Hepatocyte (in vitro differentiated cells): ENCODE measurements at regions not wholly inside any gene's neighbourhood (a gene's known extent, or its start where the extent isn't known, plus 50 kb on each side); places are given as distances from the start of the nearest gene placed in this dataset.
"Not testable (repeated sequence)": the region's sequence is repeated elsewhere in the genome, so short reads cannot be mapped to it uniquely, and the experiment has no call there.

Source experiments
- EZH2 ChIP-seq: fragments of 200-600 bp; sonication (generic); IDR thresholded peaks from 2 replicates; pipeline ENCODE4 v1.6.1; 2016; ENCODE audit warnings: antibody characterized with exemption, mild to moderate bottlenecking, borderline replicate concordance
- TF ChIP-seq, protein P1 (sequence below): fragments of 200-600 bp; sonication (generic); IDR thresholded peaks from 2 replicates; pipeline ENCODE4 v1.5.1; 2016; ENCODE audit warnings: antibody characterized with exemption, mild to moderate bottlenecking; ENCODE audit not compliant: poor library complexity

DNA sequence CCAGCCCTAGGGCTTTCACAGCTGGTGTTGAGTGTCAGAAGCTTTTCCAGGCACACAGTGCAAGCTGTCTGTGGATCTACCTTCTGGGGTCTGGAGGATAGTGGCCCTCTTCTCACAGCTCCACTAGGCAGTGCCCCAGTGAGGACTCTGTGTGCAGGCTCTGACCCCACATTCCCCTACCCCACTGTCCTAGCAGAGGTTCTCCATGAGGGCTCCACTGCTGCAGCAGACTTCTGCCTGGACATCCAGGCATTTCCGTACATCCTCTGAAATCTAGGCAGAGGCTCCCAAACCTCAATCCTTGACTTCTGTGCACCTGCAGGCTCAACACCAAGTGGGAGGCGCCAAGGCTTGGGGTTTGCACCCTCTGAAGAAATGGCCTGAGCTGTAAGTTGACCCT is 284.5 kb downstream of the MDFIC start:
- TF ChIP-seq, protein P1, sequence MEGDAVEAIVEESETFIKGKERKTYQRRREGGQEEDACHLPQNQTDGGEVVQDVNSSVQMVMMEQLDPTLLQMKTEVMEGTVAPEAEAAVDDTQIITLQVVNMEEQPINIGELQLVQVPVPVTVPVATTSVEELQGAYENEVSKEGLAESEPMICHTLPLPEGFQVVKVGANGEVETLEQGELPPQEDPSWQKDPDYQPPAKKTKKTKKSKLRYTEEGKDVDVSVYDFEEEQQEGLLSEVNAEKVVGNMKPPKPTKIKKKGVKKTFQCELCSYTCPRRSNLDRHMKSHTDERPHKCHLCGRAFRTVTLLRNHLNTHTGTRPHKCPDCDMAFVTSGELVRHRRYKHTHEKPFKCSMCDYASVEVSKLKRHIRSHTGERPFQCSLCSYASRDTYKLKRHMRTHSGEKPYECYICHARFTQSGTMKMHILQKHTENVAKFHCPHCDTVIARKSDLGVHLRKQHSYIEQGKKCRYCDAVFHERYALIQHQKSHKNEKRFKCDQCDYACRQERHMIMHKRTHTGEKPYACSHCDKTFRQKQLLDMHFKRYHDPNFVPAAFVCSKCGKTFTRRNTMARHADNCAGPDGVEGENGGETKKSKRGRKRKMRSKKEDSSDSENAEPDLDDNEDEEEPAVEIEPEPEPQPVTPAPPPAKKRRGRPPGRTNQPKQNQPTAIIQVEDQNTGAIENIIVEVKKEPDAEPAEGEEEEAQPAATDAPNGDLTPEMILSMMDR, result not testable (repeated sequence)
- not testable (repeated sequence) for TF ChIP-seq EZH2
